DND-41 (cell line): ENCODE measurements at regions not wholly inside any gene's neighbourhood (a gene's known extent, or its start where the extent isn't known, plus 50 kb on each side); places are given as distances from the start of the nearest gene placed in this dataset.

Experiments used
- CTCF ChIP-seq: IDR thresholded peaks from 2 replicates; pipeline ENCODE4 v1.5.1; 2012; ENCODE audit warnings: borderline replicate concordance, low read length, moderate library complexity, mild to moderate bottlenecking; ENCODE audit not compliant: poor library complexity, severe bottlenecking; ENCODE audit errors: extremely low read depth
- EZH2 ChIP-seq: IDR thresholded peaks from 3 replicates; pipeline ENCODE4 v1.6.1; 2012; ENCODE audit warnings: borderline replicate concordance, low read depth, mild to moderate bottlenecking, moderate library complexity, low read length, inconsistent platforms; ENCODE audit not compliant: severe bottlenecking

- no peak for TF ChIP-seq CTCF
- no peak for TF ChIP-seq EZH2
Observed at GRCh38 chr6:121686611-121687023, 251.2 kb downstream of the GJA1 start.
